MM.1S (cell line): ENCODE measurements at regions not wholly inside any gene's neighbourhood (a gene's known extent, or its start where the extent isn't known, plus 50 kb on each side); places are given as distances from the start of the nearest gene placed in this dataset.

Experiments used
- CTCF ChIP-seq: fragments of 300-600 bp; sonication (generic); IDR thresholded peaks from 2 replicates; pipeline ENCODE4 v1.5.1; 2016; ENCODE audit warnings: antibody characterized with exemption, low read length, mixed read lengths
- EZH2 ChIP-seq: fragments of 300-600 bp; sonication (generic); optimal IDR thresholded peaks from 2 replicates; pipeline ENCODE3; 2017; ENCODE audit warnings: low read depth, mild to moderate bottlenecking, antibody characterized with exemption, low read length, mixed read lengths
- EZH2phosphoT487 ChIP-seq: fragments of 300-600 bp; sonication (generic); IDR thresholded peaks from 2 replicates; pipeline ENCODE4 v1.6.1; 2018; ENCODE audit warnings: antibody characterized with exemption, low read length

GRCh38 chr9:99663856-99664255 is 157.8 kb upstream of the NR4A3 start:
- no peak for TF ChIP-seq EZH2phosphoT487
- no peak for TF ChIP-seq CTCF
- TF ChIP-seq EZH2, result no peak
